Colonic mucosa (tissue), 4 donors: ENCODE measurements at regions not wholly inside any gene's neighbourhood (a gene's known extent, or its start where the extent isn't known, plus 50 kb on each side); places are given as distances from the start of the nearest gene placed in this dataset.

ENCODE experiments used
- DNase-seq: peaks from one replicate; pipeline ENCODE4 v3.0.0-alpha.2; 2020
- H3K27ac ChIP-seq: fragments of 200-600 bp; one replicate; pipeline ENCODE4 v1.8.0; 2021
- H3K27me3 ChIP-seq: fragments of 200-600 bp; one replicate; pipeline ENCODE4 v1.8.0; 2021
- H3K36me3 ChIP-seq: fragments of 200-600 bp; one replicate; pipeline ENCODE4 v1.8.0; 2021
- H3K4me1 ChIP-seq: fragments of 200-600 bp; one replicate; pipeline ENCODE4 v1.8.0; 2021; ENCODE audit warnings: mild to moderate bottlenecking
- H3K4me3 ChIP-seq: fragments of 200-600 bp; one replicate; pipeline ENCODE4 v1.8.0; 2021
- H3K9ac ChIP-seq, 2 donors: one replicate each; pipeline ENCODE4 v1.7.0; 2013; ENCODE audit warnings: control low read depth in 2 of 2, low read depth in 2 of 2, low read length in 2 of 2
- H3K9me3 ChIP-seq: fragments of 200-600 bp; one replicate; pipeline ENCODE4 v1.8.0; 2021
- CTCF ChIP-seq: fragments of 200-600 bp; IDR thresholded peaks from one replicate; pipeline ENCODE4 v1.8.0; 2022; ENCODE audit warnings: antibody characterized with exemption, mild to moderate bottlenecking
- intact Hi-C: fragments of 100-400 bp; cut with DNase I; formaldehyde crosslinking; loops from one replicate; pipeline ENCODE4 v1.14.1; 2022
- donor health status: healthy.
- donor health status: DM: no; HTN: no; CAD: no.
- donor health status: DM: no; HTN: no; CAD: no.

- Histone ChIP-seq H3K4me1 (no peaks in the 10 kb centered on the region), H3K27me3 (no peaks in the 10 kb centered on the region), H3K36me3 (no peaks in the 10 kb centered on the region), H3K9ac (no peak overlapping the region), H3K4me3 (no peak overlapping the region), H3K27ac (no peak overlapping the region), H3K9me3 (no peaks in the 10 kb centered on the region)
- TF ChIP-seq CTCF: no peak
- intact Hi-C loops: no loop called here
- DNase-seq: no peak
Observed at GRCh38 chr10:123442901-123443300, 223.3 kb upstream of the GPR26 start.

GRCh38 chr10:123443924-123444323, 222.2 kb upstream of the GPR26 start:
- H3K36me3 ChIP-seq: no peaks in the 10 kb centered on the region
- DNase-seq: no peak
- TF ChIP-seq CTCF: no peak
- H3K9ac ChIP-seq: peak overlapping the region in 1 of 2 donors; percentile 12
- H3K27me3 ChIP-seq: no peaks in the 10 kb centered on the region
- intact Hi-C loops: no loop called here
- H3K9me3 ChIP-seq: no peaks in the 10 kb centered on the region
- H3K4me1 ChIP-seq: no peaks in the 10 kb centered on the region
- H3K27ac ChIP-seq: no peak overlapping the region
- no peak overlapping the region for H3K4me3 ChIP-seq

- intact Hi-C loops: no loop called here
- no peaks in the 10 kb centered on the region for H3K36me3 ChIP-seq
- no peaks in the 10 kb centered on the region for H3K27me3 ChIP-seq
- no peaks in the 10 kb centered on the region for H3K4me1 ChIP-seq
- H3K9ac ChIP-seq: no peak overlapping the region
- no peak for DNase-seq
- TF ChIP-seq CTCF: no peak
- no peak overlapping the region for H3K27ac ChIP-seq
- no peak overlapping the region for H3K4me3 ChIP-seq
- no peaks in the 10 kb centered on the region for H3K9me3 ChIP-seq
Observed at GRCh38 chr10:123445261-123445775, 220.8 kb upstream of the GPR26 start.

- no peak overlapping the region for H3K4me3 ChIP-seq
- TF ChIP-seq CTCF: no peak
- H3K4me1 ChIP-seq: no peaks in the 10 kb centered on the region
- H3K27ac ChIP-seq: no peak overlapping the region
- no peak overlapping the region for H3K9ac ChIP-seq
- no peaks in the 10 kb centered on the region for H3K9me3 ChIP-seq
- no peaks in the 10 kb centered on the region for H3K27me3 ChIP-seq
- H3K36me3 ChIP-seq: no peaks in the 10 kb centered on the region
- intact Hi-C loops: no loop called here
- DNase-seq: no peak
Observed at GRCh38 chr10:123446449-123447156, 219.6 kb upstream of the GPR26 start.

GRCh38 chr10:123449234-123449962, 216.8 kb upstream of the GPR26 start:
- H3K9me3 ChIP-seq: no peaks in the 10 kb centered on the region
- no peak overlapping the region for H3K27ac ChIP-seq
- no peaks in the 10 kb centered on the region for H3K27me3 ChIP-seq
- no peak overlapping the region for H3K4me3 ChIP-seq
- no peak for DNase-seq
- H3K9ac ChIP-seq: no peak overlapping the region
- intact Hi-C loops: no loop called here
- no peaks in the 10 kb centered on the region for H3K4me1 ChIP-seq
- no peaks in the 10 kb centered on the region for H3K36me3 ChIP-seq
- TF ChIP-seq CTCF: no peak
